Hematopoietic multipotent progenitor cell treated with erythropoietin and hydrocortisone succinate and interleukin-3 and kit ligand, for 6 days (in vitro differentiated cells): ENCODE measurements at regions not wholly inside any gene's neighbourhood (a gene's known extent, or its start where the extent isn't known, plus 50 kb on each side); places are given as distances from the start of the nearest gene placed in this dataset.
A peak's percentile ranks its signal among the peaks of the same experiment; 100 is the strongest.
"Not testable (repeated sequence)": the region's sequence is repeated elsewhere in the genome, so short reads cannot be mapped to it uniquely, and the experiment has no call there.

Source experiments
- DNase-seq: peaks from one replicate; pipeline ENCODE4 v3.0.0-alpha.2; 2015

DNA sequence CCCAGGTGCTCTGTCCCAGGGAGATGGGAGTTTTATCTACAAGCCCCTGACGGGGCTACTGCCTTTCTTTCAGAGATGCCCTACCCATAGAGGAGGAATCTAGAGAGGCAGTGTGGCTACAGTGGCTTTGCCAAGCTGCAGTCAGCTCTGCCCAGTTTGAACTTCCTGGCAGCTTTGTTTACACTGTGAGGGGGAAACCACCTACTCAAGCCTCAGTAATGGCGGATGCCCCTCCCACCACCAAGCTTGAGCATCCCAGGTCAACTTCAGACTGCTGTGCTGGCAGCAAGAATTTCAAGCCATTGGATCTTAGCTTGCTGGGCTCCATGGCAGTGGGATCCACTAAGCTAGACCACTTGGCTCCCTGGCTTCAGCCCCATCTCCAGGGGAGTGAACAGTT is 53.1 kb upstream of the TMEM252 start:
- DNase-seq, result not testable (repeated sequence)

GRCh38 chr9:68595868-68596267 is 55.2 kb upstream of the TMEM252 start:
- DNase-seq, result no peak

DNA sequence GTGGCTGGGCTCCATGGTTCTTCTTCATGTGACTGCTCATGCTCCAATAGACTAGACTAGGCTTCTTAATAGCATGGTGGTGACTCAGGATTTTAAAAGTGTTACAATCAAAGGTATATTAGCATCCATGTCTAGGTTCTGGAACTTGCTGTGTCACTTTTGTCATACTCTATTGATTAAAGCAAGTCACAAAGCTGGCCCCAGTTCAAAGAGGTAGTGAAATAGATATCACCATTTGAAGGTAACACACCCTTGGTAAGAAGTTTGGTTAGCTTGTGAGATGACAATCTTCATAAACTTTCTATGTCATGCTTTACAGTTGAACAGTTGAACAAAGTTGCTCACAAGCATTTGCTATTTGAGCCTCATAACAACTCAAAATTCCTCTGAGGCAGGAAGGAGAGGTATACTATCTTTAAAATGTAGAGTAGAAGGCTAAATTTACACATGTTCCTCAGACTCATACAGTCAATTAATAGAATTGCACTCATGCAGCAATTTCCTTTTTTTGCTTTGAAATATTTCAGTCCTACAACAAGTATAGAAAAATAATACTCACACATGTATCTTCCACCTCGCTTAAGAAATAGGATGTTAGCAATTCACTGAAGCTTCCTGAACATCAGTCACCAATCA is 56.8 kb upstream of the TMEM252 start:
- DNase-seq, result peak; percentile 37

DNA sequence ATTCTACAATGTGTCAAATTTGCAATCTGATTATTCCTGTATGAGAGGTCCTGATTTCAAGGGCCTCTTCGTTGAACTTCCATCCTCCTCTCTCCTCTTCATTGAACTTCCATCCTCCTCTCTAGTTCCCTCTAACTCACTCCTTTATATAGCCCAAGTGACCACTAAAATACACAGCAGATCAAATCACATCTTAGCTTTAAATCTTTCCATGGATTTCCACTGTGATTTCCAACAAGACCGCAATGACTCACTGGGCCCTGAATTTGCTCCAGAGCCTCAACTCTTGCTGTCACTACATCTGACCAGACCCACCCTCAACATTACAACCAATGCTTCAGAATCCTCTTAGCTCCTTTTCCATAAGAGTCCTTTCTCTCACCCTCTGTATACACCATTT is 59.1 kb upstream of the TMEM252 start:
- DNase-seq, result no peak

DNA sequence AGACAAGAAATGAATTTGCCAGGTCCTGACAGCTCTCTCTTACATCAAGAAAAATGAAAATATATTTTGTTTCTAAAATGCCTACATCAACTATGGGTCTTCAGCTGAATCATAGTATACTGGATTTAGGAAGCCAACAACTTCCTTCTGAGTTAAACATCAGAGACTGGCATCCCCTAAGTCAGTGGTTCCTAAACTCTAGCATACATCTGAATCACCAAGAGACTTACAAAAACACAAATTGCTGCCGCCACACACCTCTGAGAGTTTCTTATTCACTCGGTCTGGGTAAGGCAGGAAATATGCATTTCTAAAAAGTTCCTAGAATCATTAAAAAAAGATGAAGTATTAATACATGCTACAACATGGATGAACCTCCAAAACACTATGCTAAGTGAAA is 60.4 kb upstream of the TMEM252 start:
- DNase-seq, result no peak

DNA sequence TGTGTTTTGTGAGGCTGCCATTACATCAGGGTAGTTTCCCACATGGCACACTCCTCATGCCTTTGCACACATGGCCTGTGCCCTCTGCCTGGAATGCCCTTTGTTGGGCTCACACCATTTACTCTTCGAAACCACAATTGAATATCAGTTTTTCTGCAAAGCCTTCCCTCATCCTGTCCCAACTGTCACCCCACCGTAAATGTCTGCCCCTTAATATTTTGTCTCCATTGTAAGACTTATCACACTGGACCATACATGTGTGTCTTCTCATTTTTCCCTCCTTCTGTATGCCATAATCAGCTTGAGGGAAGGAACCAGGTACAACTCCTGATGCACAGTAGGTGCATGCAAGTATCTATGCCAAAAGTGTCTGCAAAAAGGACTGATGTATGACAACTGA is 62.7 kb upstream of the TMEM252 start:
- DNase-seq, result peak; percentile 61

DNA sequence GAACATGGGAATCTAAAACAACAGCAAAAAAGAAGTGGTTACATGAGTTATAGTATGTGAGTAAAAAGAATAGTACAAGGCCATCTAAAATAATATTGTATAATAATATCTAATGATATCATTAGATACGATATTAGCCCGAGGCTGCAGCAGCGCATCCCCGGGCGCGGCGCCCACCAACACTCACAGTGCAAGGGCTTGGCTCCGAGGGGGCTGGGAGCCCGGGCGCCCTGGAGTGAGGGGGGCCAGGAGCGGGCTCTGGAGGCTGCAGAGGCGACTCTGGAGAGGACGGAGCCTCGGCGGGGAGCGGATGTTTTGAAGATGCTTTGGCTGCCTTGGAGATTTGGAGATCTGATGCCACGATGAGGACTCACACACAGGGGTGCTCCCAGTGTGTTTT is 68.1 kb upstream of the TMEM252 start:
- no peak for DNase-seq

GRCh38 chr9:68609901-68610415 is 69.3 kb upstream of the TMEM252 start:
- DNase-seq, result no peak

DNA sequence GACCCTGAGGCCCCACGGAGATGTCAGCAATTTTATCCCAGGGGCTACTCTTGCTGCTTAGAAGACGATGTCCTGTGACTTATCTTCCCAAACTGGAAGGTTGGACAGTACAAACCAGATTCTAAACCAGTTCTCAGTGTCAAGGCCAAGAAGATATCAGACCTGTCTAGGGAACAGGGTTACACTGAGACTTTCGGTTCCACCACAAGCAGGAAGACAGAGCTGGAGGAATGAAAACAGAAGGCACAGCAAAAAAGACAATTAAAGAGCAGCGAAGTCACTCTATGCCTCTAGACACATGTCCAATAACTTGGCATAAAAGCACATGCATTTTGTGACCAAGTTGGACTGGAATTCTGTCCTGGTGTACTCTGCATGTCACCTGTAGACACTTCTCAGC is 73.4 kb upstream of the TMEM252 start:
- DNase-seq, result no peak

- not testable (repeated sequence) for DNase-seq
Observed at GRCh38 chr9:68617011-68617410, 76.3 kb upstream of the TMEM252 start.

GRCh38 chr9:68619072-68619471 is 78.4 kb upstream of the TMEM252 start:
- no peak for DNase-seq

DNA sequence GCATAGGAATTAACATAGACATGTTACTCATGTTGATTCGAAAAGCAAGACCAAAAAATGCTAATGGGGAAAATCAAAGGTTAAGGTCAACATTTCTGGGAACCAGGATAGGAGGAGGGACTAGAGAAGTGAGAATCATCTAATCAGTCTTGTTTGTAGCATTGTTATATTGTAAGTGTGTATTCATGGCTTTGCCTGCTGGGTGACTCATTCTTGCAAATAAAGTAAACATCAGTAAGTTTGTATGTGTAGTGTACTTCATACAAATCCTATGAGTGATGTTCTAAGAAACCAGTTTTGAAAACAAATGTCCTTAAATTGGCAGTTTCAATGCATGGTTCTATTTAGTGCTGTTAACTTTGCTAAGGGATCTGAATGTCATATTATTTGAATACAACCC is 79.0 kb upstream of the TMEM252 start:
- no peak for DNase-seq

- no peak for DNase-seq
Observed at GRCh38 chr9:68625559-68625958, 79.5 kb upstream of the PIP5K1B start.

DNA sequence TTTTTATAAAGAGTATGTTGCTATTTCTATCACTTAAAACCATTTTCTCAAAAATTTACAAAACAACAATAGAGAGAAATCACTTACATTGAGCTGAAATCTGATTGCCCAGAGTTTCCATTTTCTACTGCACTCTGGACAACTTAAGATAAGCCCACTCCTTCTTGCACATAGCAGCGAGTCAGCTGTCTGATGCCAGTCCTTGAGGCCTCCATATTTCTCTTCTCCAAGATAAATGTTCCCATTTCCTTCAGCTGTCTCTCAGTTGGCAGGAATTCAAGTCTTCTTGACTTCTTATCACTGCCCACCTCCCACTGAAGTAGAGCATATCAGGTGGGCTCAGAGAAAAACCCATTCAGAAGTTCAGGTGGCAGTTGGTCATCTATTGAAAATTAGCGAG is 78.5 kb upstream of the PIP5K1B start:
- peak; percentile 80 for DNase-seq

- DNase-seq, result no peak
Observed at GRCh38 chr9:68627104-68627503, 77.9 kb upstream of the PIP5K1B start.

DNA sequence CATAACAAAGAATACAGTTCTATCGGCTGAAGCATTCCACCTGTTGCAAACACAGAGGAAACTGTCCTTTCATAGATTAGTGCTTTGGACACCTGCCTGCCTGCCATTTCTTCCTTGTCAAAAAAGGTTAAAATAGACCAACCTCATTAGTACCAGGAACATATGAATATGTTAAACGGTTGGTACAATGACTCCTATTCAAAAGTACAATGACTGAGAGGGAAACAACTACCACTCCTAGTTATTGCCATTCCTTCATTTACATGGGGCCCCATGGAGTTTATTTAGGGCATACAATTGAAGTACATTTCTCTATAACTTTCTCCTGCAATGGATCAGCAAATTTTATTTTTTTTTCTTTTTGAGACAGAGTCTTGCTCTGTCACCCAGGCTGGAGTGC is 77.4 kb upstream of the PIP5K1B start:
- DNase-seq, result no peak

- DNase-seq, result peak; percentile 89
Observed at GRCh38 chr9:68629042-68629441, 76.0 kb upstream of the PIP5K1B start.

- no peak for DNase-seq
Observed at GRCh38 chr9:68631811-68632210, 73.2 kb upstream of the PIP5K1B start.

GRCh38 chr9:68637020-68637419 is 68.0 kb upstream of the PIP5K1B start:
- DNase-seq, result no peak

- not testable (repeated sequence) for DNase-seq
Observed at GRCh38 chr9:68639261-68639660, 65.8 kb upstream of the PIP5K1B start.

DNA sequence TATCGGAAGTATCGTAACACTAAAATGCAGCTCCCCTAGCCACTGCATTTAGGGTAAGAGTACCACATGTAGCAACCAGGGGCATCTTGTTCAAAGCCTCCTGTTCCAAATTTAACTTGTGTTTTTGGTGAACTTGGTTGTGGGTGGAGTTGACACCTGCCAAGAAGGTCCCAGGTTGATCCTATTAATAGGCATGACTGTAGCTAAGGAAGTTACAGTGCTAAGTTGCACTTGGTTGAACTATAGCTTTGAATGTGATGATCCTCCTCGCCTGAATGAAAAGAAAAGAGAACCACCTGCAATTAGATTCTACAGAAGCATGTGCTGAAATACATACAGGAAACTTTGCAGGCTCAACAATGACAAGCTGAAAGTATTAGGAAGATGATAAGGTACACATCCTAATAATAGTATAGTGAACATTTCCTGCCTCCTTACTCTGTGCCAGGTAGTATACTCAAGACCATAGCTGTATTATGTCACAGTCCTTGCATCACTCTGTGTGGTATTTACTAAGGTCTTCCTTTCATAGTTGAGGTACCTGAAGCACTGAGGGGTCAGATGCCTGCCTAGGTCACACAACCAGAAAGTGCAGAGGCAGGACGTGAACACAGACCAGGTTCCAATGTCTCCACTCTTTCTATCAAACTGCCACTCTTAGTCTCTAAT is 64.5 kb upstream of the PIP5K1B start:
- no peak for DNase-seq

GRCh38 chr9:68643901-68644809 is 60.9 kb upstream of the PIP5K1B start:
- DNase-seq, result peak; percentile 63

GRCh38 chr9:68644831-68645230 is 60.2 kb upstream of the PIP5K1B start:
- DNase-seq, result peak; percentile 27

DNA sequence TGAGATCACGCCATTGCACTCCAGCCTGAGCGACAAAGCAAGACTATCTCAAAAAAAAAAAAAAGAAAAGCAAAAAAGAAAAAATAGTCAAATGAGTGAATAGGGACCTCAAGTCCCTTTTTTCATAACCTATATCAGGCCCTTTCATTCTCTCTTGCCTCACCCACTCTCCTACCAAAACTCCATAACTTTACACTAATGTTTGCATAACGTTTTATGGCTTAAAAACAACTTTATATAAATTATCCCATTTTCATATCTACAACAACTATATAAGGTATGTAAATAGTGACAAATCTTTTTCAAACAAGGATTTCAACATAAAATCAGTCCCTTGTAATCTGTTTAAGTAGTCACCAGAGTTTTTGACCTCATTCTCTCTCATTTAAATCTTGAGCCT is 56.9 kb upstream of the PIP5K1B start:
- DNase-seq, result no peak
